ENCODE measurements at regions not wholly inside any gene's neighbourhood (a gene's known extent, or its start where the extent isn't known, plus 50 kb on each side); places are given as distances from the start of the nearest gene placed in this dataset.

GRCh38 chr2:103506812-103507211 is 745.0 kb downstream of the TMEM182 start:
- no peak for TF ChIP-seq CTCF (IDR thresholded peaks at IDR 0.05; ENCODE audit: extremely low read depth, missing control alignments)

GRCh38 chr2:103512442-103512841 is 750.6 kb downstream of the TMEM182 start:
- no peak for TF ChIP-seq CTCF (IDR thresholded peaks at IDR 0.05; ENCODE audit: extremely low read depth, missing control alignments)
- no peak for DNase-seq (ENCODE audit: low spot score)

More at GRCh38 chr2:103506812-103507211, 745.0 kb downstream of the TMEM182 start:
- DNase-seq (ENCODE audit: low spot score), result no peak

- DNase-seq (ENCODE audit: low spot score), result no peak
- no peak for TF ChIP-seq CTCF (IDR thresholded peaks at IDR 0.05; ENCODE audit: extremely low read depth, missing control alignments)
Measured at GRCh38 chr2:103520547-103520946, 758.7 kb downstream of the TMEM182 start.

- no peak for DNase-seq (ENCODE audit: low spot score)
- no peak for TF ChIP-seq CTCF (IDR thresholded peaks at IDR 0.05; ENCODE audit: extremely low read depth, missing control alignments)
Measured at GRCh38 chr2:103525756-103526155, 763.9 kb downstream of the TMEM182 start.

GRCh38 chr2:103526757-103527156 is 764.9 kb downstream of the TMEM182 start:
- no peak for DNase-seq (ENCODE audit: low spot score)
- TF ChIP-seq CTCF (IDR thresholded peaks at IDR 0.05; ENCODE audit: extremely low read depth, missing control alignments), result no peak

GRCh38 chr2:103527278-103527677 is 765.4 kb downstream of the TMEM182 start:
- no peak for TF ChIP-seq CTCF (IDR thresholded peaks at IDR 0.05; ENCODE audit: extremely low read depth, missing control alignments)
- DNase-seq (ENCODE audit: low spot score), result no peak

- no peak for DNase-seq (ENCODE audit: low spot score)
- no peak for TF ChIP-seq CTCF (IDR thresholded peaks at IDR 0.05; ENCODE audit: extremely low read depth, missing control alignments)
Measured at GRCh38 chr2:103529798-103530502, 768.1 kb downstream of the TMEM182 start.

Measured in GM20000 (cell line).